ENCODE measurements at regions not wholly inside any gene's neighbourhood (a gene's known extent, or its start where the extent isn't known, plus 50 kb on each side); places are given as distances from the start of the nearest gene placed in this dataset.

- H4K20me1 ChIP-seq (ENCODE audit: control insufficient read depth, extremely low read depth, insufficient read depth, low read length) = no peaks in the 10 kb centered on the region
- H3K4me1 ChIP-seq (ENCODE audit: control insufficient read depth, extremely low read depth, insufficient read depth, low read length) = no peaks in the 10 kb centered on the region
- H3K36me3 ChIP-seq (ENCODE audit: control insufficient read depth in 2 of 2, extremely low read depth in 1 of 2, insufficient read depth in 2 of 2, low read length in 2 of 2) = no peaks in the 10 kb centered on the region
- no peak overlapping the region for H2AFZ ChIP-seq (ENCODE audit: control insufficient read depth, low read length)
- no peaks in the 10 kb centered on the region for H3K9me1 ChIP-seq (ENCODE audit: control insufficient read depth, extremely low read depth, insufficient read depth, low read length)
- no peak overlapping the region for H3K27ac ChIP-seq (ENCODE audit: control insufficient read depth, insufficient read depth, low read length)
- FAIRE-seq (no peak), DNase-seq (ENCODE audit: low read depth, low spot score) (no peak)
- H3K4me3 ChIP-seq (ENCODE audit: control insufficient read depth in 2 of 3, extremely low read depth in 1 of 3, insufficient read depth in 2 of 3, low read depth in 1 of 3, low read length in 3 of 3) = no peak overlapping the region
- no peaks in the 10 kb centered on the region for H3K27me3 ChIP-seq (ENCODE audit: control insufficient read depth, extremely low read depth, insufficient read depth, low read length)
- dilution Hi-C loops (cut with MboI; ENCODE audit: extremely low pct_ligation_motif_present, low sequenced_read_pairs) = no loop called here
- no peaks in the 10 kb centered on the region for H3K79me2 ChIP-seq (ENCODE audit: control insufficient read depth, insufficient read depth, low read length)
- H3K9ac ChIP-seq (ENCODE audit: control insufficient read depth, extremely low read depth, insufficient read depth, low read length) = no peak overlapping the region
- no peaks in the 10 kb centered on the region for H3K9me3 ChIP-seq (ENCODE audit: control insufficient read depth, low read depth, low read length)
- no peak for TF ChIP-seq CTCF (optimal IDR thresholded peaks at IDR 0.05 in 1 of 3, IDR thresholded peaks at IDR 0.05 in 1 of 3, conservative IDR thresholded peaks at IDR 0.05 in 1 of 3; ENCODE audit: extremely low read depth in 1 of 3, insufficient read depth in 2 of 3, low read length in 3 of 3)
- no peak for TF ChIP-seq EZH2 (IDR thresholded peaks at IDR 0.05; ENCODE audit: low read length)
- H3K4me2 ChIP-seq (ENCODE audit: control insufficient read depth, extremely low read depth, insufficient read depth, low read depth, low read length) = no peak overlapping the region
Observed at GRCh38 chr12:86959766-86960458, 703.7 kb upstream of the MGAT4C start.

- Histone ChIP-seq H3K4me2 (ENCODE audit: control insufficient read depth, extremely low read depth, insufficient read depth, low read depth, low read length) (no peak overlapping the region), H3K9ac (ENCODE audit: control insufficient read depth, extremely low read depth, insufficient read depth, low read length) (no peak overlapping the region), H3K9me1 (ENCODE audit: control insufficient read depth, extremely low read depth, insufficient read depth, low read length) (no peaks in the 10 kb centered on the region), H3K27ac (ENCODE audit: control insufficient read depth, insufficient read depth, low read length) (no peak overlapping the region), H3K36me3 (ENCODE audit: control insufficient read depth in 2 of 2, extremely low read depth in 1 of 2, insufficient read depth in 2 of 2, low read length in 2 of 2) (no peaks in the 10 kb centered on the region), H3K4me1 (ENCODE audit: control insufficient read depth, extremely low read depth, insufficient read depth, low read length) (no peaks in the 10 kb centered on the region), H3K27me3 (ENCODE audit: control insufficient read depth, extremely low read depth, insufficient read depth, low read length) (no peaks in the 10 kb centered on the region), H3K79me2 (ENCODE audit: control insufficient read depth, insufficient read depth, low read length) (no peaks in the 10 kb centered on the region), H4K20me1 (ENCODE audit: control insufficient read depth, extremely low read depth, insufficient read depth, low read length) (no peaks in the 10 kb centered on the region), H2AFZ (ENCODE audit: control insufficient read depth, low read length) (no peak overlapping the region), H3K9me3 (ENCODE audit: control insufficient read depth, low read depth, low read length) (no peaks in the 10 kb centered on the region), H3K4me3 (ENCODE audit: control insufficient read depth in 2 of 3, extremely low read depth in 1 of 3, insufficient read depth in 2 of 3, low read depth in 1 of 3, low read length in 3 of 3) (no peak overlapping the region)
- FAIRE-seq (no peak), DNase-seq (ENCODE audit: low read depth, low spot score) (no peak)
- dilution Hi-C loops (cut with MboI; ENCODE audit: extremely low pct_ligation_motif_present, low sequenced_read_pairs) = no loop called here
- TF ChIP-seq CTCF (optimal IDR thresholded peaks at IDR 0.05 in 1 of 3, IDR thresholded peaks at IDR 0.05 in 1 of 3, conservative IDR thresholded peaks at IDR 0.05 in 1 of 3; ENCODE audit: extremely low read depth in 1 of 3, insufficient read depth in 2 of 3, low read length in 3 of 3) (no peak), EZH2 (IDR thresholded peaks at IDR 0.05; ENCODE audit: low read length) (no peak)
Observed at GRCh38 chr12:86950444-86950843, 694.3 kb upstream of the MGAT4C start.

Data from keratinocyte (primary cell).